Type B pancreatic cell (in vitro differentiated cells): ENCODE measurements at regions not wholly inside any gene's neighbourhood (a gene's known extent, or its start where the extent isn't known, plus 50 kb on each side); places are given as distances from the start of the nearest gene placed in this dataset.

Experiments
- DNase-seq: peaks from one replicate; pipeline ENCODE4 v3.0.0; 2021; ENCODE audit warnings: mixed read lengths; ENCODE audit not compliant: unreplicated experiment; ENCODE audit errors: extremely low spot score
- H3K27ac Mint-ChIP-seq: 2 replicates; pipeline ENCODE4 v1.8.0; 2021; ENCODE audit warnings: mild to moderate bottlenecking, mixed read lengths
- H3K27me3 Mint-ChIP-seq: 2 replicates; pipeline ENCODE4 v1.8.0; 2021; ENCODE audit warnings: mixed read lengths
- H3K36me3 Mint-ChIP-seq: 2 replicates; pipeline ENCODE4 v1.8.0; 2021; ENCODE audit warnings: mixed read lengths
- H3K4me1 Mint-ChIP-seq: one replicate; pipeline ENCODE4 v1.8.0; 2021; ENCODE audit warnings: mixed read lengths; ENCODE audit not compliant: unreplicated experiment
- H3K4me3 Mint-ChIP-seq: 2 replicates; pipeline ENCODE4 v1.8.0; 2021; ENCODE audit warnings: mild to moderate bottlenecking, mixed read lengths
- H3K9me3 Mint-ChIP-seq: 2 replicates; pipeline ENCODE4 v1.8.0; 2021; ENCODE audit warnings: mixed read lengths
- CTCF ChIP-seq: fragments of 200-600 bp; sonication (generic); conservative IDR thresholded peaks from 2 replicates; pipeline ENCODE4 v1.5.0; 2021; ENCODE audit warnings: antibody characterized with exemption, mild to moderate bottlenecking

- Mint-ChIP-seq H3K4me1 (peaks cover 18% of the 10 kb centered on the region), H3K27me3 (peaks cover 3% of the 10 kb centered on the region), H3K9me3 (peaks cover under 1% of the 10 kb centered on the region), H3K4me3 (no peak overlapping the region), H3K27ac (no peak overlapping the region), H3K36me3 (no peaks in the 10 kb centered on the region)
- TF ChIP-seq CTCF = no peak
- no peak for DNase-seq
Measured at GRCh38 chr3:46105306-46105919, 78.1 kb upstream of the XCR1 start.

- DNase-seq = no peak
- TF ChIP-seq CTCF = no peak
- Mint-ChIP-seq H3K4me1 (peaks cover 17% of the 10 kb centered on the region), H3K4me3 (peak overlapping the region; percentile 37), H3K9me3 (no peaks in the 10 kb centered on the region), H3K36me3 (no peaks in the 10 kb centered on the region), H3K27me3 (peaks cover 3% of the 10 kb centered on the region), H3K27ac (peak overlapping the region; percentile 24)
Measured at GRCh38 chr3:46104706-46105105, 77.4 kb upstream of the XCR1 start.

DNA sequence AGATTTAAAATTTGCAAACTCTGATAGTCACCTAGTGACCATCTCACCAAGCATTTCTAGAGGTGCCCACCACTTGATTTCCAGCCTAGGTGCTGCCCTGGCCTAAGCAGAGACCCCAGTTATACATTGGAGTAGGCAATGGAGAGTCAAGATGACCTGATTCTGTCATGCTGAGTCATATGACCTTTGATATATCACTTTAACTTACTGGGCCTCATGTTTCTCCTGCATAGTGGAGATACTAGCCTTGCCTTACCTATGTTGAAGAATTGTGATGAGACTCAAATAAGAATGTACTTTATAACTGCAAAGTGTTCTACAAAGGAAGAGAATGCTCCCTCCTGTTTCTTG, 75.5 kb upstream of the XCR1 start:
- H3K27me3 Mint-ChIP-seq = peaks cover 3% of the 10 kb centered on the region
- peaks cover 9% of the 10 kb centered on the region for H3K4me1 Mint-ChIP-seq
- no peak for DNase-seq
- no peak overlapping the region for H3K4me3 Mint-ChIP-seq
- TF ChIP-seq CTCF = no peak
- no peak overlapping the region for H3K27ac Mint-ChIP-seq
- H3K9me3 Mint-ChIP-seq = peaks cover 3% of the 10 kb centered on the region
- H3K36me3 Mint-ChIP-seq = no peaks in the 10 kb centered on the region

DNA sequence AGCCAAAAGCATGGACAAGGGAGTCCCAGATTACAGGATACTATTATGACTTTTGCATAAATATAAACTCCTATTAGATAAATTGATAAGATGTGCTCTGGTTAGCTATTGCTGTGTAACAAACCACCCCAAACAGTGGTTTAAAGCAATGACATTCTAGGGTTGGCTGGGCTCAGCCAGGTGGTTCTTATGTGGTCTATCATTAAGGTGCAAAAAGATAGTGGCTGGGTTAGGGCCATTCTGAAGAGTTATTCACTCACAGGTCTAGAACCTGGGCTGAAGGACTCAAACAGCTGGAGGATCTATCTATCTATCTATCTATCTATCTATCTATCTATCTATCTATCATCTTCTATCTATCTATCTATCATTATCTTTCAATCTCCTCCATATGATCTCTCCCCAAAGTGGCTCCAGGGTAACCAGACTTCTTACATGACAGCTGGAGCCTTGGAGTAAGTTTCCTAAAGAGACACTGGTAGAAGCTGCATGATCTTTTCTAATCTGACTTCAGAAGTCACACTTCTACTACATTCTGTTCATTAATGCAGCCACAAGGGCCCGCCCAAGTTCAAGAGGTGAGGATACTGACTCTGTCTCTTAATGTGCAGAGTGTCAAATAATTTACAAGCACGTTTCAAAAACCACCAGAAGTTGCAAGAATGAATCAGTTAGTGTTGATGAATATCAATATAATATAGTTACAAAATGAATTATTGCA, 74.9 kb upstream of the XCR1 start:
- no peak for TF ChIP-seq CTCF
- Mint-ChIP-seq H3K27ac (no peak overlapping the region), H3K27me3 (peaks cover 3% of the 10 kb centered on the region), H3K4me1 (peaks cover 9% of the 10 kb centered on the region), H3K9me3 (peaks cover 3% of the 10 kb centered on the region), H3K4me3 (no peak overlapping the region), H3K36me3 (no peaks in the 10 kb centered on the region)
- no peak for DNase-seq

- peaks cover 3% of the 10 kb centered on the region for H3K9me3 Mint-ChIP-seq
- H3K4me1 Mint-ChIP-seq = peaks cover 9% of the 10 kb centered on the region
- H3K4me3 Mint-ChIP-seq = no peak overlapping the region
Measured at GRCh38 chr3:46100812-46101211, 73.5 kb upstream of the XCR1 start.

More at GRCh38 chr3:46100812-46101211, 73.5 kb upstream of the XCR1 start:
- no peak for DNase-seq
- no peaks in the 10 kb centered on the region for H3K36me3 Mint-ChIP-seq
- H3K27ac Mint-ChIP-seq = no peak overlapping the region
- no peak for TF ChIP-seq CTCF
- H3K27me3 Mint-ChIP-seq = peaks cover 3% of the 10 kb centered on the region
